GM18861 (cell line): ENCODE measurements at regions not wholly inside any gene's neighbourhood (a gene's known extent, or its start where the extent isn't known, plus 50 kb on each side); places are given as distances from the start of the nearest gene placed in this dataset.
"Not testable (repeated sequence)": the region's sequence is repeated elsewhere in the genome, so short reads cannot be mapped to it uniquely, and the experiment has no call there.

Experiments
- ATAC-seq: cut with Tn5 transposase; IDR thresholded peaks from one replicate; pipeline ENCODE4 v1.9.1; 2021; ENCODE audit not compliant: unreplicated experiment

- no peak for ATAC-seq
These were observed 722.6 kb downstream of the ZNF385D start for GRCh38 chr3:21028412-21028811.

GRCh38 chr3:21024563-21024962, 726.4 kb downstream of the ZNF385D start:
- ATAC-seq = no peak

- no peak for ATAC-seq
These were observed 730.3 kb downstream of the ZNF385D start for GRCh38 chr3:21020681-21021080.

- no peak for ATAC-seq
These were observed 731.0 kb downstream of the ZNF385D start for GRCh38 chr3:21020043-21020442.

- ATAC-seq = no peak
These were observed 733.7 kb downstream of the ZNF385D start for GRCh38 chr3:21017115-21017852.

GRCh38 chr3:21013566-21013965, 737.4 kb downstream of the ZNF385D start:
- no peak for ATAC-seq

GRCh38 chr3:20999661-21000060, 751.3 kb downstream of the ZNF385D start:
- no peak for ATAC-seq

- ATAC-seq = no peak
These were observed 753.8 kb downstream of the ZNF385D start for GRCh38 chr3:20997183-20997582.

GRCh38 chr3:20990896-20991295, 760.1 kb downstream of the ZNF385D start:
- ATAC-seq = no peak

- not testable (repeated sequence) for ATAC-seq
These were observed 761.4 kb downstream of the ZNF385D start for GRCh38 chr3:20989653-20990052.

- no peak for ATAC-seq
These were observed 766.3 kb downstream of the ZNF385D start for GRCh38 chr3:20984594-20985205.

GRCh38 chr3:20975188-20975651, 775.8 kb downstream of the ZNF385D start:
- no peak for ATAC-seq

- ATAC-seq = no peak
These were observed 776.6 kb downstream of the ZNF385D start for GRCh38 chr3:20974396-20974795.

- not testable (repeated sequence) for ATAC-seq
These were observed 780.2 kb downstream of the ZNF385D start for GRCh38 chr3:20970807-20971206.

GRCh38 chr3:20967485-20967884, 781.5 kb upstream of the SGO1 start:
- not testable (repeated sequence) for ATAC-seq

GRCh38 chr3:20958161-20958560, 772.2 kb upstream of the SGO1 start:
- ATAC-seq = no peak

- ATAC-seq = no peak
These were observed 759.9 kb upstream of the SGO1 start for GRCh38 chr3:20945892-20946291.

- no peak for ATAC-seq
These were observed 749.8 kb upstream of the SGO1 start for GRCh38 chr3:20935791-20936190.

GRCh38 chr3:20931834-20932233, 745.8 kb upstream of the SGO1 start:
- ATAC-seq = no peak

- ATAC-seq = no peak
These were observed 744.0 kb upstream of the SGO1 start for GRCh38 chr3:20930034-20930433.

GRCh38 chr3:20924646-20925385, 738.8 kb upstream of the SGO1 start:
- ATAC-seq = no peak

GRCh38 chr3:20921112-20921511, 735.1 kb upstream of the SGO1 start:
- not testable (repeated sequence) for ATAC-seq
